HG03571 (cell line): ENCODE measurements at regions not wholly inside any gene's neighbourhood (a gene's known extent, or its start where the extent isn't known, plus 50 kb on each side); places are given as distances from the start of the nearest gene placed in this dataset.
"Not testable (repeated sequence)": the region's sequence is repeated elsewhere in the genome, so short reads cannot be mapped to it uniquely, and the experiment has no call there.

Experiments used
- ATAC-seq: cut with Tn5 transposase; IDR thresholded peaks from one replicate; pipeline ENCODE4 v1.9.1; 2021; ENCODE audit not compliant: unreplicated experiment

DNA sequence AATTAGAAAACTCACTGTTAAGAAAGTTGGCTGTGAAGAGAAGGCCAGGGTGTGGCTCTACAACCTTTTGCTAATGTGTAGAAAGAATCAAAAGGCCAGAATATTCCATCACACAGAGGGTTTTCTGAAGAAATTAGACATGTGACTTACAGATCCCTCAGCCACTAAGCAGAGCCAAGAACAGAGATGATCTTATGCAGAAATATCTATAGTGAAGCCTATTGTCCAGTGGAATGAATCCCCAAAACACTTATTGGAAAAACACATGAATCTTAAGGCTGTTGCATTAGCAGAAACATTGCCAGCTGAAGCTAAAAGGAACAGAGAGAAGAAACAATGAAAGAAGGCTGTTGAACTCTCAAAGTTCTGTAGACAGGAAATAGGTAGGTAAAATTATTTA lies 979.2 kb downstream of the MRPL39 start:
- no peak for ATAC-seq

DNA sequence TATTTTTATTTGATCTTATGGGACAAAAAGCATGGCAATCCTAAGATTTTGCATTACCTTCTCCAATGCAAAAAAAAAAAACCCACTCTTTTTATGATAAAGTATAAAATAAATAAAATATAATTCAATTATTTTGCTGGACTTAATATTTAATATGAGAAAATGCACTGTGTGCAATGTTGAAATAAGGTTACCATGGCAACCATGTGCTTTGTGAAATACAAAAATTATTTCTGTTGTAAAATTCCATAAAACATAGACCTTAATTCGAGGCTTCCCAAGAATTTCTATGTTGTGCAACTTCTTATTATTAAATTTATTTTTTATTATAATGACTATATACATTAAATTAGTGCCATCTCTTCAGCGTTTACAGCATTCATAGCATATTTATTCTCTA lies 989.5 kb downstream of the MRPL39 start:
- no peak for ATAC-seq

DNA sequence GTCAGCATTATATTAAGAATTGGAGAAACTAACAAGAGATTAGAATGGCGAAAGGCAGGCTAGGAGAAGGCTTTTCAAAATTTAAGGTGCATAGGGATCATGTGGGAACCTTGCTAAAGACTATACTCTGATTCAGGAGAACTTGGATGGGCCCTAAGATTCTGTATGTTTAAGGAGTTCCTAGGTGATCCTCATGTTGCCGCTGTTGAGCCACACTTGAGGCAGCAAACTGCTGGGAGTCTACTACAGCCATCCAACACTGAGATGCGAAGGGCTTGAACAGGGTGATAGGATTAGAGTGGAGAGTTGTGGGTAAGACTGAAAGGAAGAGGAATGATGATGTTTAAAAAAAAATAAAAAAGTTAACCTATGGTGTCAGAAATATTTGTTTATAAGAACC lies 1013.2 kb downstream of the MRPL39 start:
- no peak for ATAC-seq

DNA sequence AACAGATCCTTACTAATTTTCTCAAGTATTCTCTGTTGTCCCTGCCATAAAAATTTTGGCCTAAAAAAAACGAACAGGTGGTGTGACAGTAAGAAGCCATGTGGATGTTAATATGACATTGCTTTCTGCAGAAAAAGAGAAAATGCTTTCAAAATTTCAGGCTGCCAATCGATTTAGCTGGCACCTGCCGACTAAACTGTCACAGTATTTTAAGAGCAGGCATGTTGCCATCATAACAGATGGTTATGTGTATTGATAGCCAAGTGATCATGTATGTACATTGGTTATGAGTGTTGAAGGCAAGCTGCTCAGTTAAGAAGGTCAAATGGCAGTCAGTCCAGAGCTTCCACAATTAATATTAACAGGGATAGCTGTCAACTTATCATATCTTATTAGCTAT lies 1017.0 kb downstream of the MRPL39 start:
- no peak for ATAC-seq

GRCh38 chr21:24583473-24583872 lies 1023.8 kb downstream of the MRPL39 start:
- ATAC-seq, result no peak

DNA sequence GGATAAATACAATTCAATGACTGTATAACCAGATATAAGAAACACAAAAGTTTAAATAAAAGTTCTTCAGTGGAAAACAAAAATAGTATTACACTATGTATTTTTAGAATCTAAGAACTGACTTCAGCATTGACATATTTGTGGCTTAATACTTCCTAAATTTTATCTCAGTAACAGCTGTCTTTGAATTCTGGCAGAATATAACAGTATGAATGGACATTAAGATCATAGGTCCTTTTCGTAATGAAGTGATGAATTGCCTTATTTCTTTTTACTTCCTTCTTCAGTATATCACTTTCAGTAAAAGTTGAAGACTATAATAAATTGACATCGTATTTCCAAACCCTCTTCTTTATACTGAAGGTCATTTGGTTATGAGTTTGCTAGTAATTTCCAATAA lies 1030.0 kb downstream of the MRPL39 start:
- no peak for ATAC-seq

DNA sequence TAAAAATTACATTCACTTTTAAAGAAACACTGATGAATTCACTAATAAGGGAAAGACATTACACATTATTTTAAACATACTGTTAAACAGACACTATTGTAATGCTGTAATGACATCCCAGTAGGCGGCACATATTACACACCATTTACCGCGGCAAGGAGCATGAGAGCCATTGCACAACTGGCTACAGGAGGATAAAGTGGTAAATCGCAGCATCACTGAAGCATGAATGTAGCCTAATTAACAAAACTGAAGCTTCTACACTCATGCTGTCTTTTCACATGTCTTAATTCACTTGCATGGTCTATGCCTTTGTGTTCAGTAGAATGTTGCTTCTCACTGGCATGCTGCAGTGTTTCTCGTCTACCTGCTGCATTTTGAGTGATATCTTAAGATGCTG lies 1046.0 kb downstream of the MRPL39 start:
- ATAC-seq, result no peak

GRCh38 chr21:24552491-24552890 lies 1054.8 kb downstream of the MRPL39 start:
- no peak for ATAC-seq

DNA sequence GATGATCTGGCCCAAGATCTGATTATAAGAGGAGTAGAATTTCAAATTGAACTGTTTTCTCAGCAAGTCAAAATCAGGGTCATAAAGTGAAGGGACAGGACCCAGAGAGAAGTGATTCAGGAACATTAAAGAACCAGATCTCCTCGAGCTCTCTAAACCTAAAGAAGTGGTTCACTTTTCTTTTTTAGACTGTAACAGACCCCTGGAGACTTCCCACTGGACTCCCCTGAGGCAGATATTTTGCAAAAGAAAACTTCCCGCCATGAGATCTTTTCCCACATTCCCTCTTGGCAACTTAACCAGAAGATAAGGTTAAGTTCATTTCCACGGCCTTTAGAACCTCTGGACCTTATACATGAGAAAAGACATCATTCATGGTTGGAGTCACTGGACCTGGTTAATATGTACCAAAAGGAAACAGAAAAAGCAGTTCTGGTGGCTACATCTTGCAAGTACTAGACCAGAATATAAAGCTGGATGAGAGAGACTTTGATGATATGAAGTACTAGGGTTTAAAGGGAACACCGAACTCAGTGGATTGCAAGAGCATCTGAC lies 1061.4 kb downstream of the MRPL39 start:
- ATAC-seq, result no peak

DNA sequence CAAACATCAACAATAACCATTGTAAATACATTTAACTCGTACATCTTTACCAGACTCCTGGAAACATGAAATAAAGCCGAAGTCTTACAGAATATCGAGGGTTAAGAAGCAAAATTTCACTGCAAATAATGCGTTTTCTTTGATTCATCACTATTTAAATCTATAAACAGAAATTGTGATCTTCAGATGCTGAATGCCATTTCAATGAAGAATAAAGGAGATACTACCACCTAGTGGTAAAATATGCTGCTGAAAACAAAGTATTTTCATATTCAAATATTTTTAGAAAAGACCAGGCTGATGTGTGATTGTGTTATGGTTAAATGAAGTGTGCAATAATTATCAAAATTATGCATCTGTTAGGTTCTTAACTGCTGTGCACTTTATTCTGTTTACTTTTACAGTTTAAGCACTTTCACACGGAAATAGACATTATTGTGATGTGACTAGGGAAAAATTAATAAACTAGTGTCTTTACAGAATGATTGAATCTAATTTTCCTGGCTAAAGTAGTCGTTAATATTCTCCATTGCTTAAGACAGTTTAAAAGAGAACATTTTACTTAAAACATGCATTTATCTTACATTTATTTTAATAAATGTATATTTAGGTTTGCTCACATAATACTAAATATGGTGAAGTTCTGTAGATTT lies 1093.1 kb downstream of the MRPL39 start:
- no peak for ATAC-seq

GRCh38 chr21:24509131-24509530 lies 1098.2 kb downstream of the MRPL39 start:
- no peak for ATAC-seq

DNA sequence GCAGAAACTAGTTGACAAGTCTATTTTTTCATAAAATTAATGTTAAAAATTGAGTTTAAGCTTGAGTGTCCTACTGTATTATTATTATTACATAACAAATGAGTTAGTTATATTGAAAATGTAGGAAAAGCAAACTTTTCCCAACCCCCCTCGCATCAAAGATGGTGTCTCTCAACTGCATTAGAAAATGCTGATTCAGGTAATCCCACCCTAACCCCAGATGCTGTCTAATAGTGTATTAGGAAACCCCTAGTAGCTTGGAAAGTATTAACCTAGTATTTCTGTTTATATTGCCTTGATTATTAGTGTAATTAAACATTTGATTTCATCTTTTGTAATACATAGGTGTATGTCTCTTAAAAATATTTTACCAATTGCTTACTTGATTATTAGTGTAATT lies 1120.3 kb downstream of the MRPL39 start:
- ATAC-seq, result no peak

DNA sequence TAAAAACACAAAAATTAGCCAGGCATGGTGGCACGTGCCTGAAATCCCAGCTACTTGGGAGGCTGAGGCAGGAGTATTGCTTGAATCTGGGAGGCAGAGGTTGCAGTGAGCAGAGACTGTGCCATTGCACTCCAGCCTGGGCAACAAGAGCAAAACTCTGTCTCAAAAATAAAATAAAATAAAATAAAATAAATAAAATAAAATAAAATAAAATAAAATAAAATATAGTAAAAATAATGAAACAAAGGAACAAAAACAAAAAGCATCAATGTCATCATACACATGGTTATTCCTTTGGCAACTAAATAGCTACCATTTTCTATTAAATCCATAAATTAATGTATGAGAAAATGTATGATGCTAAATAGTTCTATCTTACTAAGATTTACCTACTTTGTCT lies 1123.9 kb downstream of the MRPL39 start:
- ATAC-seq, result not testable (repeated sequence)

DNA sequence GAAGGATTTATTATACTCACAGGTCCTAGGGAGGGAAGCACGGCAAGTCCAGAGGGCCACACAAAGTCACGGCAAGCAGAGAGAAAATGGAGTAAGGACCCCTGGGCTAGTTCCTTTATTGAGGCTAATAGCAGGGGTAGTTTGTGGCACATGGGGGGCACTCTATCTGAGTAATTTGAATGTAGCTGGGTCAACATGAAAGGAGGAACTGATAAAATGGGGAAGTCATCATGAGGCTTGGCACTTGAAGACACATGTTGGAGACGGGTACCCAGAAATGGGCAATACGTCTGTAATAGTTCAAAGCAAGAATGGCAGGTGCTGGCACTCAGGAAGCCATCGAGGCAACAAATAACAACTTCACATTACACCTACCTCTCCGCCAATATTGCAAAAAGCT lies 1136.4 kb downstream of the MRPL39 start:
- no peak for ATAC-seq

GRCh38 chr21:24456358-24456757 lies 1150.9 kb downstream of the MRPL39 start:
- no peak for ATAC-seq

DNA sequence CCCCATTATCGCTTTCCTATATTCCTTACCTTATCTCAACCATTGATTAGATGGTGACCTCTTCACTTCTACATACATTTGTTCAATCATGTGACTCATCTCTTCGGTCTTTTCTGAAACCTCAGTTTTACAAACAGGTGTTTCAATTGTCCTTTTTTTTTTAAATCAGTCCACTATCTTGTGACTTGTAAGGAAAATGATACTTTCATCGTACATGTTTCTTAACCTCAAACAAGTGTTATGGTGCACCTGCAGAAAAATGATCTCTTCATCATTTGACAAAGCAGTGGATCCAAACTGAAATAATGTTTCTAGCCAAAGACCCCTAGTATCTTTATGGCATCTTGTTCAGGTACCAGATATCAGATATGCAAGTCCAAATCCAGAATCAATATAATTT lies 1157.2 kb downstream of the MRPL39 start:
- ATAC-seq, result no peak

GRCh38 chr21:24445517-24445916 lies 1161.8 kb downstream of the MRPL39 start:
- ATAC-seq, result no peak

DNA sequence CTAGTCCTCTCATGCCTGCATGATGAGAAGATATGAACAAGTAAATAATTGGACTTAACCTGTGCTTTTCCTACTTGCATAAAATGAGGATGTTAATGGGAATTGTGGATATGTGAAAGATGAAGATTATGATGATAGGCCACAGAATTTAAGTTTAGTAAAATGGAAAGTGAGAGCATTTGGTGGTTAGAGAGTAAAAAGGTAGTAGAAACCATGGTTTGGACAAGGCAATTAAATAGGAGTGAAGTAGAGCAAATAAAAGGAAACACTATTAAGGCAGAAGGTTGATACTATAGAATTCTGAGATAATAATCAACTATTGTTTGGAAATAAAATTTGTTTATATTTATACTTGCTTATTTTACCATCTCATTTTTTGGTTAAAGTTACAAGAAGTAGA lies 1162.5 kb downstream of the MRPL39 start:
- no peak for ATAC-seq

GRCh38 chr21:24436236-24436635 lies 1171.0 kb downstream of the MRPL39 start:
- ATAC-seq, result no peak

DNA sequence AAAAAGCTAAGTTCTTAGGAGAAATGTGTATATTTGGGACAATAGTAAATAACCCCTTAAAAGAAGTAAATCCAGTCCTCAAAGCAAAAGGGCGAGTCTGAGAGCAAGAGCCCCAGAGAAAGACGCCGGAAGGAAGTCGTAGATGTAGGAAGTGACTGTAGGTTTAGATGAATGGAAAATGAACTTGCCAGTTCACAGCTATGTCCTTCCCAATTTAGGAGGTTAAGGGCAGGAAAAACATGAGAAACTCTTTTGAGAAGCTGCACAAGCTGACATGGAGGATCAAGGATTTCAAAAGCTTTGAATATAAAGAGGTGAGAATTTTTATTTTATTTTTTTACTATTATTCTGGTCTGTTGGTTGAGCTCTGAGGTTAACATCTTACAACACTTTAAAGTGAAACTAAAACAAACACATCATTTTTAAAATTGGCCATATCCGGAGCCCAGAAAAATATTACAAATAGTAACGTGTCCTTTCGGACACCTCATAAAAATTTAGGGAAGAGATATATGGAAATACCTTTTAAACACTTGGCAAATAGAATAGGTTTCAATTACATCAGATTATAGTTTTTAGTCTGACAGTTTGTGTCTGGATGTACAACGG lies 1178.6 kb downstream of the MRPL39 start:
- peak; percentile 71 for ATAC-seq

DNA sequence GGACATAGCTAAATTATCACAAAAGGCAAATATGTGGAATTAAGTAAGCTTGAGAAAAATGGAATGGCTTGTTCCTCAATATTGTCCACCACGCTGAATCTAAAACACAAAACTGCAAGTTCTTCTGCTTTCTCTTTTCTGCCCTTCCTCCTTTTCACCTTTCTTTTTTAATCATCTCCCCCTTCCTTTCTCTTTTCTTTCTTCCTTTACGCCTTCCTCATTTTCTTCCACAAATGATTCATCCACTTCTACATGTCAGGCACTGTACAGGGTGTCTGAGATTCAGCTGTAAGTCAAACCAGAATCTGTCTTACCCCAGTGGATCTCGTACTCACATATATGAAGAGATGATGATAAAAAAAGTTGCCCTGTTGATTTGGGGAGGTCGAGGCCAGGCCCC lies 1182.5 kb downstream of the MRPL39 start:
- ATAC-seq, result no peak

DNA sequence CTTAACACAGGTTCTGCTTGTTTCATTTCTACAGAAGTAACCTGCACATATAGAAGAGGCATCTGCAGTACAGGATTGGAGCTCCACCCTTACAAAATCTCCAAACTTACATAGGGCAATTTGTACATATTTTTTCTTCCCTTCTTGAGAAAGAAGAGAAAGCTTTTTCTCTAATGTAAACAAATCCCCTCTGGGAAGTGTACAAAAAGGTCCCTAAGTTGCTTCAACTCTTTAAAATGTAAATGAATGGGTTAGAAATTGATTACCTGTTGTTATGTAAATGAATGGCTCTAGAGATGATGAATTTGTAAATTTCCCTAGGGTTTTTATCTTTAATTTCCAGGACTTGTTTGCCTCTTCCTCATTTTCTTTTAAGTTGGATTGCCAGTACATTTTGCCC lies 1183.7 kb downstream of the MRPL39 start:
- no peak for ATAC-seq

GRCh38 chr21:24420689-24421088 lies 1186.6 kb downstream of the MRPL39 start:
- ATAC-seq, result peak; percentile 59
